Adipocyte (in vitro differentiated cells): ENCODE measurements at regions not wholly inside any gene's neighbourhood (a gene's known extent, or its start where the extent isn't known, plus 50 kb on each side); places are given as distances from the start of the nearest gene placed in this dataset.

Experiments
- DNase-seq: peaks from one replicate; pipeline ENCODE4 v3.0.0-alpha.2; 2015; ENCODE audit warnings: low read depth
- H3K27me3 ChIP-seq: replicated peaks from 2 replicates; pipeline ENCODE4 v1.7.0; 2013; ENCODE audit warnings: mild to moderate bottlenecking, low read length, moderate library complexity; ENCODE audit not compliant: control insufficient read depth, insufficient read depth
- H3K36me3 ChIP-seq: 2 replicates; pipeline ENCODE4 v1.7.0; 2013; ENCODE audit warnings: low read length, mild to moderate bottlenecking, moderate library complexity; ENCODE audit not compliant: control insufficient read depth, insufficient read depth, severe bottlenecking
- H3K4me1 ChIP-seq: 2 replicates; pipeline ENCODE4 v1.7.0; 2013; ENCODE audit warnings: mild to moderate bottlenecking, low read length, moderate library complexity; ENCODE audit not compliant: control insufficient read depth, insufficient read depth
- H3K4me3 ChIP-seq: 2 replicates; pipeline ENCODE4 v1.7.0; 2013; ENCODE audit warnings: mild to moderate bottlenecking, low read length, moderate library complexity
- H3K9ac ChIP-seq: 2 replicates; pipeline ENCODE4 v1.7.0; 2013; ENCODE audit warnings: mild to moderate bottlenecking, low read length, moderate library complexity
- H3K9me3 ChIP-seq: 2 replicates; pipeline ENCODE4 v1.7.0; 2013; ENCODE audit warnings: mild to moderate bottlenecking, low read length, moderate library complexity; ENCODE audit not compliant: control insufficient read depth

DNA sequence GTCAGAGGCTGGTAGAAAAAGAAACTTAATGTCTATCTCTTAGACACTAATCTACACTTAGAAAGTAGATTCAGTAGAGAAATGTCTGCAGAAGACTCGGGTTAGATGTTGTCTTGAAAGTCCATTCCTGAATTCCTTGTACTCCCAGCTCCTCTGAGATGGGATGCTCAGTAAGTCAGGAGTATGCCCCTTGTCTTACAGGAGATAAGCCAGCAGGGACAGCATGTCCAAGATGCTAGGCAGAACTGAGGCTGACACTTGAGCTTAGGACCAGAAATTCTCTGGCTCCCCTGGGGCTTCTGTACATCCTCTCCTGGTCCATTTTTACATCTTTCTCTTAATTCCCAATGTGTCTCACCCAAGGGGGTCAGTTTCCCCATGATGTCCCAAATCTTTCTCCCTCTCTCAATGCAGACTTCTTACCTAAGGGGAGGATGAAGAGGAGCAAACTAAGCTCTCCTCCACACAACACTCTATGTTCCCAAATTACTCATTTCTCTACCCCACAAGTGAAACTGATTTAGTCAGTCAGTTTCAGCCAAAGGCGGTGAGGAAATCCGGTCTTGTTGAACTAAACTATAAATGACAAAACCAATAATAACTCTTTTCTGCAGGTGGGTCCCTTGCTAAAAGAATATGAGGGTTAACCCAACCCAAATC is 558.2 kb upstream of the DIPK2B start:
- Histone ChIP-seq H3K9me3 (no peaks in the 10 kb centered on the region), H3K9ac (peak overlapping the region; percentile 56), H3K4me1 (peaks cover 30% of the 10 kb centered on the region), H3K36me3 (peaks cover 19% of the 10 kb centered on the region), H3K27me3 (no peaks in the 10 kb centered on the region), H3K4me3 (peak overlapping the region; percentile 33)
- no peak for DNase-seq

DNA sequence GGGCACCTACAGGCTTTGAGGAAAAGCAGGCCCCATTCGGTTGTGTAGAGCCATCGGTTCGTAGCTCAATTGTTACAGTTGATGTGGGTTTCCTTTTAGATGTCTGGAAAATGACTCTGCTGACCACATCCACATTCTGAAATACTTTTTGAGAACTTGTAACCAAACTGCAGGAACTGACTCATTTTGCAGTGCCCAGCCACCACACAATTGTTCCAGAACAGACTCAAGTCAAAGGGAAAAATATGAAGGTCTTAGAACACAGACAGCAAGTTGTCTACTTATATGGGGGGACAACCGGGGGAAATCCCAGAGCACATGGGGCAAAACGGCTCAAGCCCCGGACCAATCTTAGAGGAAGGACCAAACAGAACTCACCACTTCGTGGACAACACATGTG is 557.6 kb upstream of the DIPK2B start:
- H3K9ac ChIP-seq: peak overlapping the region; percentile 56
- peak overlapping the region; percentile 33 for H3K4me3 ChIP-seq
- DNase-seq: peak; percentile 74
- peaks cover 21% of the 10 kb centered on the region for H3K36me3 ChIP-seq
- H3K27me3 ChIP-seq: no peaks in the 10 kb centered on the region
- H3K9me3 ChIP-seq: no peaks in the 10 kb centered on the region
- peaks cover 30% of the 10 kb centered on the region for H3K4me1 ChIP-seq

- Histone ChIP-seq H3K27me3 (no peaks in the 10 kb centered on the region), H3K4me3 (no peak overlapping the region), H3K36me3 (peaks cover 25% of the 10 kb centered on the region), H3K9me3 (no peaks in the 10 kb centered on the region), H3K4me1 (peaks cover 30% of the 10 kb centered on the region), H3K9ac (no peak overlapping the region)
- DNase-seq: no peak
These were observed 556.6 kb upstream of the DIPK2B start for GRCh38 chrX:45757272-45757671.

DNA sequence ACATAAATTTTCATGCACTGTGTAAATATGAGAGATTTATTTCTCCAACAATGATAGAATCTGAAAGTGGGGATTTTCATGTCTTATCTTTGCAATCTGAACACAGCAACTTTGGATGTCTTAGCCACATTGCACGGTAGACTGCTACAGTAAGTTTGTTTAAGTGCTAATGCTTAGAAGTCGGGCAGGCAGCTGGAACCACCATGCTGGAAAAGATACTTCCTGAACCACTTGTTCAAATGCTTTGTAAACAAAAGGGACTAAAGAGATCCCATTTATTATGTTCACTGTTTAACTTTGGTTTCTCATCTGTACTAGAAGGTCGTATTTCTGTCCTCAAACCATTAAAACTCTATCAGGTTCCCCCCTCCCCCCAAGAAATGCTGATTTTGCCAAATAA is 555.9 kb upstream of the DIPK2B start:
- Histone ChIP-seq H3K36me3 (peaks cover 22% of the 10 kb centered on the region), H3K4me1 (peaks cover 30% of the 10 kb centered on the region), H3K4me3 (no peak overlapping the region), H3K9me3 (no peaks in the 10 kb centered on the region), H3K27me3 (no peaks in the 10 kb centered on the region), H3K9ac (peak overlapping the region; percentile 16)
- no peak for DNase-seq

GRCh38 chrX:45755703-45756102 is 555.0 kb upstream of the DIPK2B start:
- H3K27me3 ChIP-seq: no peaks in the 10 kb centered on the region
- no peak overlapping the region for H3K9ac ChIP-seq
- H3K4me1 ChIP-seq: peaks cover 35% of the 10 kb centered on the region
- H3K4me3 ChIP-seq: no peak overlapping the region
- no peaks in the 10 kb centered on the region for H3K9me3 ChIP-seq
- H3K36me3 ChIP-seq: peaks cover 19% of the 10 kb centered on the region
- DNase-seq: no peak

DNA sequence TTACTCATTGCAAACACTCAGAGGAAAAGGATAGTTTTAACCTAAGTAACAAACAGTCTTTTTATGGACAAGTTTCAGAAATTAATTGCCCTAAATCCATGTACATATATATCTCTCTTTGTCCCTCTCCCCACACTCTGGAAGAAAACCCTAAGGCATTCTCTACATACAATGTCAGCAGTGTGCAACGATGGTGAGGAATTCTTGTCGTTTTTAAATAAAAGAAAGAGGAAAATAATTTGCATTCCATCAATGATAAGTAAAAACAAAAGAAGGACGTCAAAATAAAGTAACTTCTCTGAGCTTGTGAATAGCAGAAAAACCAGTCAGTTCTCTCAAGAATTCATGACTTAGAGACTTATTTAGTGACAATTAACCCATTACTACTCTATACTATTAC is 550.5 kb upstream of the DIPK2B start:
- DNase-seq: peak; percentile 20
- H3K27me3 ChIP-seq: no peaks in the 10 kb centered on the region
- H3K36me3 ChIP-seq: peaks cover 36% of the 10 kb centered on the region
- peak overlapping the region; percentile 12 for H3K9ac ChIP-seq
- no peaks in the 10 kb centered on the region for H3K9me3 ChIP-seq
- H3K4me3 ChIP-seq: no peak overlapping the region
- H3K4me1 ChIP-seq: peaks cover 25% of the 10 kb centered on the region

- Histone ChIP-seq H3K27me3 (no peaks in the 10 kb centered on the region), H3K4me1 (peaks cover 30% of the 10 kb centered on the region), H3K9ac (peak overlapping the region; percentile 12), H3K4me3 (no peak overlapping the region), H3K9me3 (no peaks in the 10 kb centered on the region), H3K36me3 (peaks cover 41% of the 10 kb centered on the region)
- DNase-seq: peak; percentile 22
These were observed 550.0 kb upstream of the DIPK2B start for GRCh38 chrX:45750639-45751038.

GRCh38 chrX:45749375-45749774 is 548.7 kb upstream of the DIPK2B start:
- H3K4me1 ChIP-seq: peaks cover 31% of the 10 kb centered on the region
- H3K27me3 ChIP-seq: no peaks in the 10 kb centered on the region
- peak overlapping the region; percentile 24 for H3K9ac ChIP-seq
- H3K9me3 ChIP-seq: no peaks in the 10 kb centered on the region
- H3K36me3 ChIP-seq: peaks cover 53% of the 10 kb centered on the region
- no peak overlapping the region for H3K4me3 ChIP-seq
- DNase-seq: peak; percentile 56

GRCh38 chrX:45748369-45748774 is 547.7 kb upstream of the DIPK2B start:
- no peaks in the 10 kb centered on the region for H3K27me3 ChIP-seq
- peaks cover 55% of the 10 kb centered on the region for H3K36me3 ChIP-seq
- H3K4me3 ChIP-seq: no peak overlapping the region
- H3K9ac ChIP-seq: peak overlapping the region; percentile 43
- DNase-seq: no peak
- no peaks in the 10 kb centered on the region for H3K9me3 ChIP-seq
- peaks cover 31% of the 10 kb centered on the region for H3K4me1 ChIP-seq

DNA sequence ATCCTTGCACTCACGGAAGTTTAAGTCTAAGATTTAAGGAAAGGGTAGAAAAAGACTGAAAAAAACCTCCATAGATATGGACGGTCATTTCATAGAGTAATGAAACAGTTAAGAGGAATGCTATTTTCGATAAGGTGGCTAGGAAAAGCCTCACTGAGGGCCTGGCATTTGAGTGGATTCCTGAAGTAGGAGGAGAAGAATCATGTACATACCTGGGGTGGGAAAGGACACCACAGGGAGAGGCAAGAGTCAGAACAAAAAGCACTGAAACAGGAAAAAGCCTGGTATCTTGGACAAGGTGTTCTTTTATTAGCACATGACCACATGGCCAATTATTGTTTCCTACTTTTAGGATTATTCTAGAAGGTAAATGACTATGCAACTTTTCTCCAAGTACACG is 547.2 kb upstream of the DIPK2B start:
- Histone ChIP-seq H3K9ac (peak overlapping the region; percentile 43), H3K36me3 (peaks cover 51% of the 10 kb centered on the region), H3K4me1 (peaks cover 31% of the 10 kb centered on the region), H3K27me3 (no peaks in the 10 kb centered on the region), H3K4me3 (no peak overlapping the region), H3K9me3 (no peaks in the 10 kb centered on the region)
- no peak for DNase-seq

- peaks cover 20% of the 10 kb centered on the region for H3K4me1 ChIP-seq
- H3K4me3 ChIP-seq: no peak overlapping the region
- no peak for DNase-seq
- no peaks in the 10 kb centered on the region for H3K9me3 ChIP-seq
- H3K27me3 ChIP-seq: no peaks in the 10 kb centered on the region
- H3K36me3 ChIP-seq: peaks cover 47% of the 10 kb centered on the region
- H3K9ac ChIP-seq: peak overlapping the region; percentile 3
These were observed 544.8 kb upstream of the DIPK2B start for GRCh38 chrX:45745479-45745878.
